Adrenal gland (tissue), 9 donors: ENCODE measurements at regions not wholly inside any gene's neighbourhood (a gene's known extent, or its start where the extent isn't known, plus 50 kb on each side); places are given as distances from the start of the nearest gene placed in this dataset.

Experiments used
- DNase-seq, 7 donors: peaks; one replicate each; pipeline ENCODE4 v3.0.0-alpha.2; 2019 to 2020
- H3K27ac ChIP-seq, 5 donors: fragments of 200-600 bp; sonication (generic) in 4 of 5; 1 replicate in 3 of 5; 2 replicates in 2 of 5; pipeline versions ENCODE4 v1.5.1 to v1.8.0; 2016 to 2020; ENCODE audit warnings: mild to moderate bottlenecking in 1 of 5
- H3K27me3 ChIP-seq: fragments of 200-600 bp; 2 replicates; pipeline ENCODE4 v1.8.0; 2021
- H3K36me3 ChIP-seq, 2 donors: fragments of 200-600 bp; replicated peaks in 1 of 2; 1 replicate in 1 of 2; 2 replicates in 1 of 2; pipeline versions ENCODE4 v1.5.1 to v1.8.0; 2018 to 2022
- H3K4me1 ChIP-seq, 2 donors: fragments of 200-600 bp; replicated peaks in 1 of 2; 1 replicate in 1 of 2; 2 replicates in 1 of 2; pipeline versions ENCODE4 v1.5.1 to v1.8.0; 2018 to 2021
- H3K4me3 ChIP-seq, 4 donors: fragments of 200-600 bp; sonication (generic) in 3 of 4; one replicate each; pipeline ENCODE4 v1.5.1; 2016 to 2018
- H3K9me3 ChIP-seq, 3 donors: fragments of 200-600 bp; sonication (generic) in 1 of 3; replicated peaks in 1 of 3; 1 replicate in 2 of 3; 2 replicates in 1 of 3; pipeline versions ENCODE4 v1.5.1 to v1.8.0; 2016 to 2021
- CTCF ChIP-seq, 6 experiments: fragments of 450-650 bp in 4 of 6; fragments of 200-600 bp in 2 of 6; sonication (generic) in 1 of 6; IDR thresholded peaks; 1 replicate in 5 of 6; 2 replicates in 1 of 6; pipeline versions ENCODE4 v1.5.1 to v1.8.0; 2016 to 2021; ENCODE audit warnings: antibody characterized with exemption in 6 of 6, mild to moderate bottlenecking in 2 of 6, moderate library complexity in 1 of 6
- POLR2A ChIP-seq, 2 donors: fragments of 450-650 bp; IDR thresholded peaks; one replicate each; pipeline ENCODE4 v1.6.1; 2017; ENCODE audit warnings: antibody characterized with exemption in 2 of 2, mild to moderate bottlenecking in 2 of 2, moderate library complexity in 1 of 2
- WGBS, 4 donors: extraction: QIAGEN DNeasy Blood & Tissue Kit in 2 of 4; methylation state at CpG; one replicate each; pipeline versions ENCODE4 v1.1.5 to v1.1.7; 2013 to 2017; 5-methylcytosine and 5-hydroxymethylcytosine counted together
- intact Hi-C, 2 donors: fragments of 100-400 bp; cut with DNase I; formaldehyde crosslinking; loops; one replicate each; pipeline versions ENCODE4 v1.14.1 to v1.15.0; 2022 to 2023
- donor health status: healthy with polysubstance abuse.
- donor health status: Bipolar disorder and iron deficiency.
- donor health status: DM: yes; HTN: yes; CAD: no.
- donor health status: DM: no; HTN: no; CAD: no.
- donor health status: DM: no; HTN: no; CAD: no.

- Histone ChIP-seq H3K4me3 (no peak overlapping the region), H3K36me3 (no peaks in the 10 kb centered on the region), H3K27me3 (no peaks in the 10 kb centered on the region), H3K9me3 (no peaks in the 10 kb centered on the region), H3K27ac (no peak overlapping the region), H3K4me1 (no peaks in the 10 kb centered on the region)
- DNase-seq, result no peak
- no peak for TF ChIP-seq POLR2A (IDR thresholded peaks at IDR 0.05)
- TF ChIP-seq CTCF (IDR thresholded peaks at IDR 0.05), result no peak
- WGBS, 4 donors, result 64 to 82% (median 77%) methylated on average over 1 of the region's 1 CpG
- intact Hi-C loops, result no loop called here
Observed at GRCh38 chr2:155203178-155203577, 504.7 kb downstream of the KCNJ3 start.

GRCh38 chr2:155200753-155201152 lies 502.3 kb downstream of the KCNJ3 start:
- no peak for DNase-seq
- Histone ChIP-seq H3K27me3 (no peaks in the 10 kb centered on the region), H3K4me3 (no peak overlapping the region), H3K36me3 (no peaks in the 10 kb centered on the region), H3K9me3 (no peaks in the 10 kb centered on the region), H3K27ac (no peak overlapping the region), H3K4me1 (no peaks in the 10 kb centered on the region)
- no peak for TF ChIP-seq POLR2A (IDR thresholded peaks at IDR 0.05)
- no peak for TF ChIP-seq CTCF (IDR thresholded peaks at IDR 0.05)
- intact Hi-C loops, result no loop called here

GRCh38 chr2:155190342-155190741 lies 491.8 kb downstream of the KCNJ3 start:
- H3K4me1 ChIP-seq, result no peaks in the 10 kb centered on the region
- intact Hi-C loops, result no loop called here
- no peaks in the 10 kb centered on the region for H3K9me3 ChIP-seq
- H3K27ac ChIP-seq, result no peak overlapping the region
- H3K4me3 ChIP-seq, result no peak overlapping the region
- TF ChIP-seq POLR2A (IDR thresholded peaks at IDR 0.05) (no peak), CTCF (IDR thresholded peaks at IDR 0.05) (no peak)
- DNase-seq, result no peak
- H3K27me3 ChIP-seq, result no peaks in the 10 kb centered on the region
- H3K36me3 ChIP-seq, result no peaks in the 10 kb centered on the region

GRCh38 chr2:155178921-155179320 lies 480.4 kb downstream of the KCNJ3 start:
- Histone ChIP-seq H3K27ac (no peak overlapping the region), H3K4me1 (no peaks in the 10 kb centered on the region), H3K4me3 (no peak overlapping the region), H3K36me3 (no peaks in the 10 kb centered on the region), H3K9me3 (no peaks in the 10 kb centered on the region), H3K27me3 (no peaks in the 10 kb centered on the region)
- DNase-seq, result no peak
- 51 to 63% (median 58%) methylated on average over 3 of the region's 3 CpGs for whole genome bisulfite sequencing, 4 donors
- TF ChIP-seq CTCF (IDR thresholded peaks at IDR 0.05) (no peak), POLR2A (IDR thresholded peaks at IDR 0.05) (no peak)
- intact Hi-C loops, result no loop called here
